ENCODE measurements at regions not wholly inside any gene's neighbourhood (a gene's known extent, or its start where the extent isn't known, plus 50 kb on each side); places are given as distances from the start of the nearest gene placed in this dataset.

GRCh38 chr13:109836629-109837607, 50.5 kb upstream of the IRS2 start:
- no peak for TF ChIP-seq CTCF (IDR thresholded peaks at IDR 0.05)
- peak in 1 of 3 donors; percentile 28 for TF ChIP-seq POLR2A (IDR thresholded peaks at IDR 0.05)

All from body of pancreas (tissue), 4 donors.